ENCODE measurements at regions not wholly inside any gene's neighbourhood (a gene's known extent, or its start where the extent isn't known, plus 50 kb on each side); places are given as distances from the start of the nearest gene placed in this dataset.

DNA sequence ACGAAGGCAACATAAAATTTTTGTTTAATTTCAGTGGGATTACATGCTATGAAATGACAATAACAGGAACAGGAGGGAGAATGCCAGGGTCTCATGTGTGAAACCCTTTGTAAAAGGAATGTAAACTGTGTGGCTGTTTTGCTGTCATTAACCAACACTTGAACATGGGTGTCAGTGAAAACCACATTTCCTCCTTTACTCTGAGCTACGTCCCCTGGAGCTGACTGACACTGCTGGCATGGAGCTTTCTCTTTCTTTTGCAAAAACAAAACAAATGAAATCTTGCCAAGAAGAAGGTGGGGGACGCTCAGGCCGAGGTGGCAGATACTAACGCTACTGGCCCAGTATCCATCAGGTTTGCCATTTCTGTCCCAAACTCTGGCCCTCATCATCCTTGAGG, 121.4 kb downstream of the DMRT2 start:
- Histone ChIP-seq H3K79me2 (replicated peaks; ENCODE audit: insufficient read depth) (no peaks in the 10 kb centered on the region), H3K27me3 (ENCODE audit: insufficient read depth) (no peaks in the 10 kb centered on the region), H3K27ac (ENCODE audit: low read depth) (no peak overlapping the region), H3K4me1 (ENCODE audit: insufficient read depth) (no peaks in the 10 kb centered on the region), H3K4me3 (no peak overlapping the region), H3K36me3 (ENCODE audit: insufficient read depth) (no peaks in the 10 kb centered on the region), H3K9me2 (ENCODE audit: insufficient read depth) (0 out of 2 replicates have a peak, but pooled peaks cover 2% of the 10 kb centered on the region), H3F3A (replicated peaks; ENCODE audit: low read depth) (no peaks in the 10 kb centered on the region), H2AFZ (no peak overlapping the region), H3K4me2 (no peak overlapping the region), H4K20me1 (replicated peaks; ENCODE audit: insufficient read depth) (0 out of 2 replicates have a peak, but pooled peaks cover 2% of the 10 kb centered on the region)
- Mint-ChIP-seq H3K4me1 (peaks cover 4% of the 10 kb centered on the region; the same call in 1 of the 3 replicates), H3K9me3 (no peaks in the 10 kb centered on the region), H3K4me3 (no peak overlapping the region), H3K27me3 (ENCODE audit: insufficient read depth, low read depth, poor library complexity) (peaks cover 2% of the 10 kb centered on the region), H3K36me3 (ENCODE audit: low read depth) (no peaks in the 10 kb centered on the region), H3K27ac (no peak overlapping the region)
- TF ChIP-seq JUNB (IDR thresholded peaks at IDR 0.05; ENCODE audit: unreplicated experiment) (no peak), STAT1 (IDR thresholded peaks at IDR 0.05; ENCODE audit: unreplicated experiment) (no peak), ZNF331 (CRISPR knock-in tag; IDR thresholded peaks at IDR 0.05; ENCODE audit: low read depth) (no peak), EZH2 (IDR thresholded peaks at IDR 0.05; ENCODE audit: low read depth, unreplicated experiment) (no peak), EZH2phosphoT487 (IDR thresholded peaks at IDR 0.05; ENCODE audit: unreplicated experiment) (no peak), CREB1 (CRISPR knock-in tag; IDR thresholded peaks at IDR 0.05; ENCODE audit: low read depth) (no peak), POLR2AphosphoS5 (IDR thresholded peaks at IDR 0.05; ENCODE audit: low read depth) (no peak), NANOG (IDR thresholded peaks at IDR 0.05; ENCODE audit: borderline replicate concordance) (no peak), ZNF114 (CRISPR knock-in tag; IDR thresholded peaks at IDR 0.05) (no peak)
- TF ChIP-seq, protein P1, sequence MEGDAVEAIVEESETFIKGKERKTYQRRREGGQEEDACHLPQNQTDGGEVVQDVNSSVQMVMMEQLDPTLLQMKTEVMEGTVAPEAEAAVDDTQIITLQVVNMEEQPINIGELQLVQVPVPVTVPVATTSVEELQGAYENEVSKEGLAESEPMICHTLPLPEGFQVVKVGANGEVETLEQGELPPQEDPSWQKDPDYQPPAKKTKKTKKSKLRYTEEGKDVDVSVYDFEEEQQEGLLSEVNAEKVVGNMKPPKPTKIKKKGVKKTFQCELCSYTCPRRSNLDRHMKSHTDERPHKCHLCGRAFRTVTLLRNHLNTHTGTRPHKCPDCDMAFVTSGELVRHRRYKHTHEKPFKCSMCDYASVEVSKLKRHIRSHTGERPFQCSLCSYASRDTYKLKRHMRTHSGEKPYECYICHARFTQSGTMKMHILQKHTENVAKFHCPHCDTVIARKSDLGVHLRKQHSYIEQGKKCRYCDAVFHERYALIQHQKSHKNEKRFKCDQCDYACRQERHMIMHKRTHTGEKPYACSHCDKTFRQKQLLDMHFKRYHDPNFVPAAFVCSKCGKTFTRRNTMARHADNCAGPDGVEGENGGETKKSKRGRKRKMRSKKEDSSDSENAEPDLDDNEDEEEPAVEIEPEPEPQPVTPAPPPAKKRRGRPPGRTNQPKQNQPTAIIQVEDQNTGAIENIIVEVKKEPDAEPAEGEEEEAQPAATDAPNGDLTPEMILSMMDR (conservative IDR thresholded peaks at IDR 0.05; ENCODE audit: low read depth in 2 of 2): no peak
- TF ChIP-seq, protein P2, sequence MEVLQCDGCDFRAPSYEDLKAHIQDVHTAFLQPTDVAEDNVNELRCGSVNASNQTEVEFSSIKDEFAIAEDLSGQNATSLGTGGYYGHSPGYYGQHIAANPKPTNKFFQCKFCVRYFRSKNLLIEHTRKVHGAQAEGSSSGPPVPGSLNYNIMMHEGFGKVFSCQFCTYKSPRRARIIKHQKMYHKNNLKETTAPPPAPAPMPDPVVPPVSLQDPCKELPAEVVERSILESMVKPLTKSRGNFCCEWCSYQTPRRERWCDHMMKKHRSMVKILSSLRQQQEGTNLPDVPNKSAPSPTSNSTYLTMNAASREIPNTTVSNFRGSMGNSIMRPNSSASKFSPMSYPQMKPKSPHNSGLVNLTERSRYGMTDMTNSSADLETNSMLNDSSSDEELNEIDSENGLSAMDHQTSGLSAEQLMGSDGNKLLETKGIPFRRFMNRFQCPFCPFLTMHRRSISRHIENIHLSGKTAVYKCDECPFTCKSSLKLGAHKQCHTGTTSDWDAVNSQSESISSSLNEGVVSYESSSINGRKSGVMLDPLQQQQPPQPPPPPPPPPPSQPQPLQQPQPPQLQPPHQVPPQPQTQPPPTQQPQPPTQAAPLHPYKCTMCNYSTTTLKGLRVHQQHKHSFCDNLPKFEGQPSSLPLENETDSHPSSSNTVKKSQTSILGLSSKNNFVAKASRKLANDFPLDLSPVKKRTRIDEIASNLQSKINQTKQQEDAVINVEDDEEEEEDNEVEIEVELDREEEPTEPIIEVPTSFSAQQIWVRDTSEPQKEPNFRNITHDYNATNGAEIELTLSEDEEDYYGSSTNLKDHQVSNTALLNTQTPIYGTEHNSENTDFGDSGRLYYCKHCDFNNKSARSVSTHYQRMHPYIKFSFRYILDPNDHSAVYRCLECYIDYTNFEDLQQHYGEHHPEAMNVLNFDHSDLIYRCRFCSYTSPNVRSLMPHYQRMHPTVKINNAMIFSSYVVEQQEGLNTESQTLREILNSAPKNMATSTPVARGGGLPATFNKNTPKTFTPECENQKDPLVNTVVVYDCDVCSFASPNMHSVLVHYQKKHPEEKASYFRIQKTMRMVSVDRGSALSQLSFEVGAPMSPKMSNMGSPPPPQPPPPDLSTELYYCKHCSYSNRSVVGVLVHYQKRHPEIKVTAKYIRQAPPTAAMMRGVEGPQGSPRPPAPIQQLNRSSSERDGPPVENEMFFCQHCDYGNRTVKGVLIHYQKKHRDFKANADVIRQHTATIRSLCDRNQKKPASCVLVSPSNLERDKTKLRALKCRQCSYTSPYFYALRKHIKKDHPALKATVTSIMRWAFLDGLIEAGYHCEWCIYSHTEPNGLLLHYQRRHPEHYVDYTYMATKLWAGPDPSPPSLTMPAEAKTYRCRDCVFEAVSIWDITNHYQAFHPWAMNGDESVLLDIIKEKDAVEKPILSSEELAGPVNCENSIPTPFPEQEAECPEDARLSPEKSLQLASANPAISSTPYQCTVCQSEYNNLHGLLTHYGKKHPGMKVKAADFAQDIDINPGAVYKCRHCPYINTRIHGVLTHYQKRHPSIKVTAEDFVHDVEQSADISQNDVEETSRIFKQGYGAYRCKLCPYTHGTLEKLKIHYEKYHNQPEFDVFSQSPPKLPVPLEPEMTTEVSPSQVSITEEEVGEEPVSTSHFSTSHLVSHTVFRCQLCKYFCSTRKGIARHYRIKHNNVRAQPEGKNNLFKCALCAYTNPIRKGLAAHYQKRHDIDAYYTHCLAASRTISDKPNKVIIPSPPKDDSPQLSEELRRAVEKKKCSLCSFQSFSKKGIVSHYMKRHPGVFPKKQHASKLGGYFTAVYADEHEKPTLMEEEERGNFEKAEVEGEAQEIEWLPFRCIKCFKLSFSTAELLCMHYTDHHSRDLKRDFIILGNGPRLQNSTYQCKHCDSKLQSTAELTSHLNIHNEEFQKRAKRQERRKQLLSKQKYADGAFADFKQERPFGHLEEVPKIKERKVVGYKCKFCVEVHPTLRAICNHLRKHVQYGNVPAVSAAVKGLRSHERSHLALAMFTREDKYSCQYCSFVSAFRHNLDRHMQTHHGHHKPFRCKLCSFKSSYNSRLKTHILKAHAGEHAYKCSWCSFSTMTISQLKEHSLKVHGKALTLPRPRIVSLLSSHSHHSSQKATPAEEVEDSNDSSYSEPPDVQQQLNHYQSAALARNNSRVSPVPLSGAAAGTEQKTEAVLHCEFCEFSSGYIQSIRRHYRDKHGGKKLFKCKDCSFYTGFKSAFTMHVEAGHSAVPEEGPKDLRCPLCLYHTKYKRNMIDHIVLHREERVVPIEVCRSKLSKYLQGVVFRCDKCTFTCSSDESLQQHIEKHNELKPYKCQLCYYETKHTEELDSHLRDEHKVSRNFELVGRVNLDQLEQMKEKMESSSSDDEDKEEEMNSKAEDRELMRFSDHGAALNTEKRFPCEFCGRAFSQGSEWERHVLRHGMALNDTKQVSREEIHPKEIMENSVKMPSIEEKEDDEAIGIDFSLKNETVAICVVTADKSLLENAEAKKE (CRISPR knock-in tag; IDR thresholded peaks at IDR 0.05): no peak
- ATAC-seq (no peak; the same call in 2 of the 3 replicates), DNase-seq (ENCODE audit: low spot score) (no peak)

Measured in GM23338 (cell line).